GM23338 (cell line): ENCODE measurements at regions not wholly inside any gene's neighbourhood (a gene's known extent, or its start where the extent isn't known, plus 50 kb on each side); places are given as distances from the start of the nearest gene placed in this dataset.

Source experiments
- ATAC-seq: fragments of 200-7000 bp; cut with Tn5 transposase; 3 replicates; pipeline ENCODE4 v1.9.1; 2020
- DNase-seq: peaks from one replicate; pipeline ENCODE4 v3.0.0-alpha.2; 2015; ENCODE audit warnings: low spot score
- H2AFZ ChIP-seq: fragments of 200-600 bp; sonication (generic); 2 replicates; pipeline ENCODE4 v1.8.0; 2016; ENCODE audit warnings: antibody characterized with exemption, mild to moderate bottlenecking, moderate library complexity
- H3F3A ChIP-seq: fragments of 200-600 bp; sonication (generic); replicated peaks from 2 replicates; pipeline ENCODE4 v1.8.0; 2017; ENCODE audit warnings: antibody characterized with exemption, mixed run types, low read depth
- H3K27ac ChIP-seq: fragments of 200-600 bp; sonication (generic); 2 replicates; pipeline ENCODE4 v1.6.1; 2016; ENCODE audit warnings: low read depth
- H3K27me3 ChIP-seq: fragments of 200-600 bp; sonication (generic); 2 replicates; pipeline ENCODE4 v1.8.0; 2016; ENCODE audit warnings: mild to moderate bottlenecking, mixed run types, moderate library complexity; ENCODE audit not compliant: insufficient read depth
- H3K36me3 ChIP-seq: fragments of 200-600 bp; sonication (generic); 2 replicates; pipeline ENCODE4 v1.8.0; 2016; ENCODE audit warnings: mild to moderate bottlenecking; ENCODE audit not compliant: insufficient read depth
- H3K4me1 ChIP-seq: fragments of 200-600 bp; sonication (generic); 2 replicates; pipeline ENCODE4 v1.8.0; 2016; ENCODE audit warnings: mild to moderate bottlenecking, moderate library complexity; ENCODE audit not compliant: insufficient read depth
- H3K4me2 ChIP-seq: fragments of 200-600 bp; sonication (generic); 2 replicates; pipeline ENCODE4 v1.7.1; 2017; ENCODE audit warnings: mixed run types
- H3K4me3 ChIP-seq: fragments of 200-600 bp; sonication (generic); 2 replicates; pipeline ENCODE4 v1.6.1; 2016; ENCODE audit warnings: mixed run types
- H3K79me2 ChIP-seq: fragments of 200-600 bp; sonication (generic); replicated peaks from 2 replicates; pipeline ENCODE4 v1.8.0; 2017; ENCODE audit warnings: mild to moderate bottlenecking; ENCODE audit not compliant: insufficient read depth
- H3K9me2 ChIP-seq: fragments of 200-600 bp; sonication (generic); 2 replicates; pipeline ENCODE4 v1.8.0; 2017; ENCODE audit not compliant: insufficient read depth
- H4K20me1 ChIP-seq: fragments of 200-600 bp; sonication (generic); replicated peaks from 2 replicates; pipeline ENCODE4 v1.8.0; 2017; ENCODE audit warnings: mild to moderate bottlenecking; ENCODE audit not compliant: insufficient read depth
- H3K27ac Mint-ChIP-seq: 2 replicates; pipeline ENCODE4 v1.8.0; 2020; ENCODE audit warnings: inconsistent platforms, mild to moderate bottlenecking, moderate library complexity, mixed read lengths
- H3K27me3 Mint-ChIP-seq: 3 replicates; pipeline ENCODE4 v1.8.0; 2022; ENCODE audit warnings: low read depth, mild to moderate bottlenecking, moderate library complexity, mixed read lengths, inconsistent platforms; ENCODE audit not compliant: insufficient read depth, poor library complexity
- H3K36me3 Mint-ChIP-seq: 3 replicates; pipeline ENCODE4 v1.8.0; 2021; ENCODE audit warnings: low read depth, mild to moderate bottlenecking, inconsistent platforms, moderate library complexity, mixed read lengths
- H3K4me1 Mint-ChIP-seq: 3 replicates; pipeline ENCODE4 v1.8.0; 2020; ENCODE audit warnings: mild to moderate bottlenecking, inconsistent platforms, mixed read lengths
- H3K4me3 Mint-ChIP-seq: 3 replicates; pipeline ENCODE4 v1.8.0; 2021; ENCODE audit warnings: moderate library complexity, mild to moderate bottlenecking, inconsistent platforms, mixed read lengths
- H3K9me3 Mint-ChIP-seq: 3 replicates; pipeline ENCODE4 v1.8.0; 2020; ENCODE audit warnings: moderate library complexity, mild to moderate bottlenecking, inconsistent platforms, mixed read lengths
- CREB1 ChIP-seq: fragments of 250-450 bp; sonication (Bioruptor Pico); IDR thresholded peaks from 2 replicates; pipeline ENCODE4 v1.5.0; 2020; ENCODE audit warnings: low read depth, mild to moderate bottlenecking, moderate library complexity
- EZH2 ChIP-seq: fragments of 200-600 bp; sonication (generic); IDR thresholded peaks from one replicate; pipeline ENCODE4 v1.8.0; 2017; ENCODE audit warnings: antibody characterized with exemption, mild to moderate bottlenecking, low read depth; ENCODE audit not compliant: unreplicated experiment
- POLR2AphosphoS5 ChIP-seq: IDR thresholded peaks from 2 replicates; pipeline ENCODE4 v1.6.1; 2016; ENCODE audit warnings: antibody characterized with exemption, low read depth
- STAT1 ChIP-seq: IDR thresholded peaks from one replicate; pipeline ENCODE4 v1.6.1; 2016; ENCODE audit warnings: antibody characterized with exemption; ENCODE audit not compliant: unreplicated experiment
- ZNF114 ChIP-seq: fragments of 250-450 bp; sonication (Bioruptor Pico); IDR thresholded peaks from 2 replicates; pipeline ENCODE4 v1.5.0; 2020; ENCODE audit warnings: mild to moderate bottlenecking, moderate library complexity
- TF ChIP-seq, protein P1 (sequence below): fragments of 250-450 bp; sonication (Bioruptor Pico); IDR thresholded peaks from 2 replicates; pipeline ENCODE4 v1.5.0; 2020; ENCODE audit warnings: mild to moderate bottlenecking, moderate library complexity
- TF ChIP-seq, protein P2 (sequence below), 2 experiments: fragments of 200-600 bp in 1 of 2; sonication (generic) in 1 of 2; conservative IDR thresholded peaks; 2 replicates each; pipeline versions ENCODE4 v1.5.1 to v1.6.1; 2016 to 2017; ENCODE audit warnings: antibody characterized with exemption in 2 of 2, low read depth in 2 of 2, mild to moderate bottlenecking in 2 of 2, moderate library complexity in 1 of 2

DNA sequence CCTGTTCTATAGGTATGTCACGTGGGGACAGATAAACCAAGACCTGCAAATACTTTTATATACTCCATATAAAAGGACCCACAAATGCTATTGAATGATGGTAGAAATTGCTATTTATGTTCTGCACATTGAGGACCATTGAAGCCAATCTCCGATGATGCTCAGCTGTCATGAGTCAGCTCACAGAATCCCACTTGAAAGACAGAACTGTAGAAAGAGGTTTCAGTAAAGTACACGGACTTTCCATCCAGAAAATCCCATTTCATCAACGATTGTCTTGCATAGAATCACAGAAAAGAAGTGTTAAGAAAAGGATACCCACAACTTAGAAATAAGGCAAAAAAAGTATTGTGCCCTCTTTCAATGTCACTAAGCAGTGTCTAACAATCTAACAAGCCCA lies 169.0 kb upstream of the COPS8 start (continued):
- TF ChIP-seq EZH2 (no peak), STAT1 (no peak)
- TF ChIP-seq, protein P1, sequence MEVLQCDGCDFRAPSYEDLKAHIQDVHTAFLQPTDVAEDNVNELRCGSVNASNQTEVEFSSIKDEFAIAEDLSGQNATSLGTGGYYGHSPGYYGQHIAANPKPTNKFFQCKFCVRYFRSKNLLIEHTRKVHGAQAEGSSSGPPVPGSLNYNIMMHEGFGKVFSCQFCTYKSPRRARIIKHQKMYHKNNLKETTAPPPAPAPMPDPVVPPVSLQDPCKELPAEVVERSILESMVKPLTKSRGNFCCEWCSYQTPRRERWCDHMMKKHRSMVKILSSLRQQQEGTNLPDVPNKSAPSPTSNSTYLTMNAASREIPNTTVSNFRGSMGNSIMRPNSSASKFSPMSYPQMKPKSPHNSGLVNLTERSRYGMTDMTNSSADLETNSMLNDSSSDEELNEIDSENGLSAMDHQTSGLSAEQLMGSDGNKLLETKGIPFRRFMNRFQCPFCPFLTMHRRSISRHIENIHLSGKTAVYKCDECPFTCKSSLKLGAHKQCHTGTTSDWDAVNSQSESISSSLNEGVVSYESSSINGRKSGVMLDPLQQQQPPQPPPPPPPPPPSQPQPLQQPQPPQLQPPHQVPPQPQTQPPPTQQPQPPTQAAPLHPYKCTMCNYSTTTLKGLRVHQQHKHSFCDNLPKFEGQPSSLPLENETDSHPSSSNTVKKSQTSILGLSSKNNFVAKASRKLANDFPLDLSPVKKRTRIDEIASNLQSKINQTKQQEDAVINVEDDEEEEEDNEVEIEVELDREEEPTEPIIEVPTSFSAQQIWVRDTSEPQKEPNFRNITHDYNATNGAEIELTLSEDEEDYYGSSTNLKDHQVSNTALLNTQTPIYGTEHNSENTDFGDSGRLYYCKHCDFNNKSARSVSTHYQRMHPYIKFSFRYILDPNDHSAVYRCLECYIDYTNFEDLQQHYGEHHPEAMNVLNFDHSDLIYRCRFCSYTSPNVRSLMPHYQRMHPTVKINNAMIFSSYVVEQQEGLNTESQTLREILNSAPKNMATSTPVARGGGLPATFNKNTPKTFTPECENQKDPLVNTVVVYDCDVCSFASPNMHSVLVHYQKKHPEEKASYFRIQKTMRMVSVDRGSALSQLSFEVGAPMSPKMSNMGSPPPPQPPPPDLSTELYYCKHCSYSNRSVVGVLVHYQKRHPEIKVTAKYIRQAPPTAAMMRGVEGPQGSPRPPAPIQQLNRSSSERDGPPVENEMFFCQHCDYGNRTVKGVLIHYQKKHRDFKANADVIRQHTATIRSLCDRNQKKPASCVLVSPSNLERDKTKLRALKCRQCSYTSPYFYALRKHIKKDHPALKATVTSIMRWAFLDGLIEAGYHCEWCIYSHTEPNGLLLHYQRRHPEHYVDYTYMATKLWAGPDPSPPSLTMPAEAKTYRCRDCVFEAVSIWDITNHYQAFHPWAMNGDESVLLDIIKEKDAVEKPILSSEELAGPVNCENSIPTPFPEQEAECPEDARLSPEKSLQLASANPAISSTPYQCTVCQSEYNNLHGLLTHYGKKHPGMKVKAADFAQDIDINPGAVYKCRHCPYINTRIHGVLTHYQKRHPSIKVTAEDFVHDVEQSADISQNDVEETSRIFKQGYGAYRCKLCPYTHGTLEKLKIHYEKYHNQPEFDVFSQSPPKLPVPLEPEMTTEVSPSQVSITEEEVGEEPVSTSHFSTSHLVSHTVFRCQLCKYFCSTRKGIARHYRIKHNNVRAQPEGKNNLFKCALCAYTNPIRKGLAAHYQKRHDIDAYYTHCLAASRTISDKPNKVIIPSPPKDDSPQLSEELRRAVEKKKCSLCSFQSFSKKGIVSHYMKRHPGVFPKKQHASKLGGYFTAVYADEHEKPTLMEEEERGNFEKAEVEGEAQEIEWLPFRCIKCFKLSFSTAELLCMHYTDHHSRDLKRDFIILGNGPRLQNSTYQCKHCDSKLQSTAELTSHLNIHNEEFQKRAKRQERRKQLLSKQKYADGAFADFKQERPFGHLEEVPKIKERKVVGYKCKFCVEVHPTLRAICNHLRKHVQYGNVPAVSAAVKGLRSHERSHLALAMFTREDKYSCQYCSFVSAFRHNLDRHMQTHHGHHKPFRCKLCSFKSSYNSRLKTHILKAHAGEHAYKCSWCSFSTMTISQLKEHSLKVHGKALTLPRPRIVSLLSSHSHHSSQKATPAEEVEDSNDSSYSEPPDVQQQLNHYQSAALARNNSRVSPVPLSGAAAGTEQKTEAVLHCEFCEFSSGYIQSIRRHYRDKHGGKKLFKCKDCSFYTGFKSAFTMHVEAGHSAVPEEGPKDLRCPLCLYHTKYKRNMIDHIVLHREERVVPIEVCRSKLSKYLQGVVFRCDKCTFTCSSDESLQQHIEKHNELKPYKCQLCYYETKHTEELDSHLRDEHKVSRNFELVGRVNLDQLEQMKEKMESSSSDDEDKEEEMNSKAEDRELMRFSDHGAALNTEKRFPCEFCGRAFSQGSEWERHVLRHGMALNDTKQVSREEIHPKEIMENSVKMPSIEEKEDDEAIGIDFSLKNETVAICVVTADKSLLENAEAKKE (CRISPR knock-in tag) = no peak

DNA sequence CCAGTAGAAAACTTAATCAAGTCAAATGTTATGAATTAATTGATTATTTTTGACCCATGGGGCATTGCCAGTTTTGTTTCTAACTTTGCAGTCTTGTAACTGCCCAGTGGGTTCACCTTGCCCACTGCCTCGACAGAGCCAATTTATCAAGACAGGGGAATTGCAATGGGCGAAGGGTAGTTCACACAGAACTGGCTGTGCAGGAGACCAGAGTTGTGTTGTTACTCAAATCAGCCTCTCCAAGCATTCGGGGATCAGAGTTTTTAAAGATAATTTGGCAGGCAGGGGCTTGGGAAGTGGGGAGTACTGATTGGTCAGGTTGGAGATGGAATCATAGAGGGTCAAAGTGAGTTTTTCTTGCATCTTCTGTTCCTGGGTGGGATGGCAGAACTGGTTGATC lies 168.5 kb upstream of the COPS8 start:
- Histone ChIP-seq H3K4me1 (no peaks in the 10 kb centered on the region), H3K27ac (no peak overlapping the region), H3K27me3 (no peaks in the 10 kb centered on the region), H3K4me2 (no peak overlapping the region), H2AFZ (no peak overlapping the region), H3K4me3 (no peak overlapping the region), H4K20me1 (no peaks in the 10 kb centered on the region), H3K36me3 (no peaks in the 10 kb centered on the region), H3F3A (no peaks in the 10 kb centered on the region), H3K9me2 (no peaks in the 10 kb centered on the region; the same call in 1 of the 2 replicates), H3K79me2 (no peaks in the 10 kb centered on the region)
- H3K4me1 Mint-ChIP-seq = peaks cover 4% of the 10 kb centered on the region; the same call in 2 of the 3 replicates
- TF ChIP-seq CREB1 (CRISPR knock-in tag) (no peak), POLR2AphosphoS5 (no peak), STAT1 (no peak), ZNF114 (CRISPR knock-in tag) (no peak)
- TF ChIP-seq, protein P2, sequence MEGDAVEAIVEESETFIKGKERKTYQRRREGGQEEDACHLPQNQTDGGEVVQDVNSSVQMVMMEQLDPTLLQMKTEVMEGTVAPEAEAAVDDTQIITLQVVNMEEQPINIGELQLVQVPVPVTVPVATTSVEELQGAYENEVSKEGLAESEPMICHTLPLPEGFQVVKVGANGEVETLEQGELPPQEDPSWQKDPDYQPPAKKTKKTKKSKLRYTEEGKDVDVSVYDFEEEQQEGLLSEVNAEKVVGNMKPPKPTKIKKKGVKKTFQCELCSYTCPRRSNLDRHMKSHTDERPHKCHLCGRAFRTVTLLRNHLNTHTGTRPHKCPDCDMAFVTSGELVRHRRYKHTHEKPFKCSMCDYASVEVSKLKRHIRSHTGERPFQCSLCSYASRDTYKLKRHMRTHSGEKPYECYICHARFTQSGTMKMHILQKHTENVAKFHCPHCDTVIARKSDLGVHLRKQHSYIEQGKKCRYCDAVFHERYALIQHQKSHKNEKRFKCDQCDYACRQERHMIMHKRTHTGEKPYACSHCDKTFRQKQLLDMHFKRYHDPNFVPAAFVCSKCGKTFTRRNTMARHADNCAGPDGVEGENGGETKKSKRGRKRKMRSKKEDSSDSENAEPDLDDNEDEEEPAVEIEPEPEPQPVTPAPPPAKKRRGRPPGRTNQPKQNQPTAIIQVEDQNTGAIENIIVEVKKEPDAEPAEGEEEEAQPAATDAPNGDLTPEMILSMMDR (conservative IDR thresholded peaks at IDR 0.05; ENCODE audit: low read depth in 2 of 2) = no peak
- TF ChIP-seq, protein P1 (CRISPR knock-in tag) = no peak
- DNase-seq = no peak
- H3K9me3 Mint-ChIP-seq = no peaks in the 10 kb centered on the region
- H3K4me3 Mint-ChIP-seq = no peak overlapping the region
- H3K27ac Mint-ChIP-seq = no peak overlapping the region
- no peak for ATAC-seq
- H3K27me3 Mint-ChIP-seq = peaks cover 6% of the 10 kb centered on the region
- no peaks in the 10 kb centered on the region for H3K36me3 Mint-ChIP-seq
